OCI-LY7 (cell line): ENCODE measurements at regions not wholly inside any gene's neighbourhood (a gene's known extent, or its start where the extent isn't known, plus 50 kb on each side); places are given as distances from the start of the nearest gene placed in this dataset.

Experiments
- BruUV-seq: library from RNA; stranded (reverse); fragments of 400-500 nt; replicated peaks from 2 replicates; lab custom pipeline; 2021; lab: Mats Ljungman, UMichigan
- CTCF ChIA-PET: fragments of 300-600 bp; sonication (Branson Sonifier 250); formaldehyde crosslinking; loops from one replicate; lab custom pipeline; 2022; ENCODE audit warnings: antibody characterized with exemption; ENCODE audit not compliant: unreplicated experiment; lab: Charles Lee
- POLR2A ChIA-PET: fragments of 300-600 bp; sonication (Branson Sonifier 250); formaldehyde crosslinking; loops from one replicate; lab custom pipeline; 2022; ENCODE audit warnings: antibody characterized with exemption; lab: Charles Lee
- DNase-seq: peaks from one replicate; pipeline ENCODE4 v3.0.0-alpha.2; 2015; ENCODE audit warnings: low spot score
- H2AFZ ChIP-seq: fragments of 200-600 bp; sonication (generic), shearing (Covaris generic); 2 replicates; pipeline ENCODE4 v1.6.1; 2014; ENCODE audit warnings: mild to moderate bottlenecking, antibody characterized with exemption, low read length, moderate library complexity
- H3K27ac ChIP-seq: fragments of 200-600 bp; sonication (generic); 2 replicates; pipeline ENCODE4 v1.5.1; 2014; ENCODE audit warnings: mixed run types, low read depth, mild to moderate bottlenecking, moderate library complexity, low read length, inconsistent platforms; ENCODE audit not compliant: poor library complexity, severe bottlenecking
- H3K36me3 ChIP-seq: fragments of 200-600 bp; sonication (generic); 2 replicates; pipeline ENCODE4 v1.6.1; 2014; ENCODE audit warnings: mild to moderate bottlenecking, antibody characterized with exemption, low read length, moderate library complexity, mixed read lengths; ENCODE audit not compliant: insufficient read depth
- H3K4me1 ChIP-seq: fragments of 200-600 bp; sonication (generic); 2 replicates; pipeline ENCODE4 v1.5.1; 2014; ENCODE audit warnings: mild to moderate bottlenecking, low read length; ENCODE audit not compliant: insufficient read depth, poor library complexity, severe bottlenecking
- H3K4me2 ChIP-seq: fragments of 200-600 bp; sonication (generic); 2 replicates; pipeline ENCODE4 v1.6.1; 2014; ENCODE audit warnings: mild to moderate bottlenecking, low read length
- H3K4me3 ChIP-seq: fragments of 200-600 bp; sonication (generic); 2 replicates; pipeline ENCODE4 v1.5.1; 2014; ENCODE audit warnings: mild to moderate bottlenecking, low read depth, low read length; ENCODE audit not compliant: poor library complexity, severe bottlenecking
- H3K79me2 ChIP-seq: fragments of 200-600 bp; sonication (generic); 2 replicates; pipeline ENCODE4 v1.6.1; 2016; ENCODE audit warnings: low read depth, mild to moderate bottlenecking, low read length, moderate library complexity, mixed read lengths; ENCODE audit not compliant: insufficient read depth
- H3K9me2 ChIP-seq: fragments of 200-600 bp; sonication (generic); 2 replicates; pipeline ENCODE4 v1.6.1; 2016; ENCODE audit warnings: mild to moderate bottlenecking, low read length, mixed read lengths; ENCODE audit not compliant: insufficient read depth
- H3K9me3 ChIP-seq: fragments of 200-600 bp; sonication (generic); 2 replicates; pipeline ENCODE4 v1.6.1; 2014; ENCODE audit warnings: mild to moderate bottlenecking, mixed run types, low read length, mixed read lengths
- H4K20me1 ChIP-seq: fragments of 200-600 bp; sonication (generic); 2 replicates; pipeline ENCODE4 v1.6.1; 2014; ENCODE audit warnings: mild to moderate bottlenecking, antibody characterized with exemption, low read length, moderate library complexity, mixed read lengths; ENCODE audit not compliant: insufficient read depth
- EZH2phosphoT487 ChIP-seq: fragments of 200-600 bp; sonication (generic); IDR thresholded peaks from 2 replicates; pipeline ENCODE4 v1.6.1; 2018; ENCODE audit warnings: low read depth, borderline replicate concordance, mild to moderate bottlenecking, mixed run types, antibody characterized with exemption, low read length, moderate library complexity, mixed read lengths
- intact Hi-C: fragments of 100-400 bp; cut with micrococcal nuclease; formaldehyde crosslinking; loops from one replicate; pipeline ENCODE4 v1.10.0; 2022; ENCODE audit not compliant: unreplicated experiment
- TF ChIP-seq, protein P1 (sequence below): fragments of 200-600 bp; sonication (generic); conservative IDR thresholded peaks from 2 replicates; pipeline ENCODE4 v1.5.1; 2014; ENCODE audit warnings: mild to moderate bottlenecking, antibody characterized with exemption, low read length, moderate library complexity, mixed read lengths

DNA sequence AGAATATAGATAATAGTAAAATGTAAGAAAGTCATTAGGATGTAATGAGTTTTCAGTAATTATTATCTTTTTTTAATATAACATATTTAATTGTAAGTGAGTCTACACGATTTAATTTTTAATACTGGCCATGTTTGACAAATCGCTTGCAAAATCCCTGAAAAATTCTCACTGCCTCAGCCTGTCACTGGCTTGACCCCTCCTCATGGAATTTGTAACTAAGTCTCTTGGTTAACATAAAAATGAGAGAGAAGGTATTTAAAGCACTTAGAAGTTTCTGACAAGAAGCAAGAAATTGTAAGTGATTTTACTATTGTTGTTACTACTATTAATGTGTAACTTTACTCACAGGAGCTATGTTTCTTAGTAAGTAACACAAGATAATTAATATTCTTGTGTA is 237.9 kb upstream of the GK2 start:
- no peak for DNase-seq
- Histone ChIP-seq H3K4me1 (no peaks in the 10 kb centered on the region), H3K4me2 (no peak overlapping the region), H4K20me1 (no peaks in the 10 kb centered on the region), H3K9me3 (no peaks in the 10 kb centered on the region), H3K4me3 (no peak overlapping the region), H3K79me2 (no peaks in the 10 kb centered on the region), H3K9me2 (no peaks in the 10 kb centered on the region), H3K27ac (no peak overlapping the region), H3K36me3 (no peaks in the 10 kb centered on the region), H2AFZ (no peak overlapping the region)
- ChIA-PET POLR2A (no interaction called here), CTCF (no interaction called here)
- BruUV-seq, result no TSS peak
- no peak for TF ChIP-seq EZH2phosphoT487
- intact Hi-C loops, result no loop called here

DNA sequence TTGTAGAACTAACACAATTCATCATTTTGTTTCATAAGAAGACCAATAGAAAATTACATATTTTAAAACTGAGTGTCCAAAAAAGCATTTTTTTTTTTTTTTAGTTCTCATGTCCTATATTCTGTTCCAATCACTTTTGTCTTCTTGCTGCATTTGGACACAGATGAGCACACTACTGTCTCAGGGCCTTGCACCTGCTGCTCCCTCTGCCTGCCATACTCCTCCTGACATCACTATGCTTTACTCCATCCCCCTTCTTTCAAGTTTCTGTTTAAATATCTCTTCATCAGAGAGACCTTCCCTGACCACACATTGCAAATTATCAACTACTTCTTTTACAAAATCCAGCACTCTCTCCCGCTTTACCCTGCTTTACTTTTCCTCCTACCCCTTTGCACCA is 230.7 kb upstream of the GK2 start:
- Histone ChIP-seq H3K9me3 (no peaks in the 10 kb centered on the region), H3K79me2 (no peaks in the 10 kb centered on the region), H3K27ac (no peak overlapping the region), H3K4me2 (no peak overlapping the region), H3K4me1 (no peaks in the 10 kb centered on the region), H4K20me1 (no peaks in the 10 kb centered on the region), H3K9me2 (no peaks in the 10 kb centered on the region), H2AFZ (no peak overlapping the region), H3K4me3 (no peak overlapping the region), H3K36me3 (no peaks in the 10 kb centered on the region)
- TF ChIP-seq, protein P1, sequence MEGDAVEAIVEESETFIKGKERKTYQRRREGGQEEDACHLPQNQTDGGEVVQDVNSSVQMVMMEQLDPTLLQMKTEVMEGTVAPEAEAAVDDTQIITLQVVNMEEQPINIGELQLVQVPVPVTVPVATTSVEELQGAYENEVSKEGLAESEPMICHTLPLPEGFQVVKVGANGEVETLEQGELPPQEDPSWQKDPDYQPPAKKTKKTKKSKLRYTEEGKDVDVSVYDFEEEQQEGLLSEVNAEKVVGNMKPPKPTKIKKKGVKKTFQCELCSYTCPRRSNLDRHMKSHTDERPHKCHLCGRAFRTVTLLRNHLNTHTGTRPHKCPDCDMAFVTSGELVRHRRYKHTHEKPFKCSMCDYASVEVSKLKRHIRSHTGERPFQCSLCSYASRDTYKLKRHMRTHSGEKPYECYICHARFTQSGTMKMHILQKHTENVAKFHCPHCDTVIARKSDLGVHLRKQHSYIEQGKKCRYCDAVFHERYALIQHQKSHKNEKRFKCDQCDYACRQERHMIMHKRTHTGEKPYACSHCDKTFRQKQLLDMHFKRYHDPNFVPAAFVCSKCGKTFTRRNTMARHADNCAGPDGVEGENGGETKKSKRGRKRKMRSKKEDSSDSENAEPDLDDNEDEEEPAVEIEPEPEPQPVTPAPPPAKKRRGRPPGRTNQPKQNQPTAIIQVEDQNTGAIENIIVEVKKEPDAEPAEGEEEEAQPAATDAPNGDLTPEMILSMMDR, result no peak
- TF ChIP-seq EZH2phosphoT487, result no peak
- CTCF ChIA-PET, result interaction anchor here (0.6 kb wide), 1 partner anchor 8 kb away, joined by 3 read pairs; no protein-coding TSS in a partner anchor
- intact Hi-C loops, result no loop called here
- DNase-seq, result no peak
- no TSS peak for BruUV-seq
- POLR2A ChIA-PET, result no interaction called here

DNA sequence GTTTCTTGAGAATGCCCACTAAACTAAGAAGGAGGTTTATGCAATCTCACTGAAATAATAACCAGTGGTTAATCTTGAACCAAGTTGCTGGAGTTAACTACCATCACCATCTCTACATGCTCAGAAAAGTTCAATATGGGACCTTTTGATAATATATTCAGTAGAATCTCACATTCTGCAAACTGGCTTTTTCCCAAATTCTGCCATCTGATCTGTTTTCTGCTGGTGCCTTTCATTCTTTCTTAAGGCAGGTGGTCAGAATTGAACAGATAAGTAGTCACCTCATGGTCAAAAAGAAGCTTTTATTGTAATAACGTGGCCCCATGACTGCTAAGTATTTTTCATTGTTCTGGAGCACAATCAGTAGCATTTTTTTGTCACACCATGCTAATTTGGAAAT is 229.0 kb upstream of the GK2 start:
- no peaks in the 10 kb centered on the region for H3K9me3 ChIP-seq
- no peaks in the 10 kb centered on the region for H3K4me1 ChIP-seq
- no peak overlapping the region for H3K4me3 ChIP-seq
- H3K36me3 ChIP-seq, result no peaks in the 10 kb centered on the region
- H4K20me1 ChIP-seq, result no peaks in the 10 kb centered on the region
- TF ChIP-seq EZH2phosphoT487, result no peak
- TF ChIP-seq, protein P1, result no peak
- H3K27ac ChIP-seq, result no peak overlapping the region
- BruUV-seq, result no TSS peak
- H3K9me2 ChIP-seq, result no peaks in the 10 kb centered on the region
- H2AFZ ChIP-seq, result no peak overlapping the region
- no peak overlapping the region for H3K4me2 ChIP-seq
- no peak for DNase-seq
- ChIA-PET CTCF (no interaction called here), POLR2A (no interaction called here)
- H3K79me2 ChIP-seq, result no peaks in the 10 kb centered on the region
- intact Hi-C loops, result no loop called here
